Astrocyte (in vitro differentiated cells and primary cell): ENCODE measurements at regions not wholly inside any gene's neighbourhood (a gene's known extent, or its start where the extent isn't known, plus 50 kb on each side); places are given as distances from the start of the nearest gene placed in this dataset.

Experiments
- CTCF ChIP-seq: IDR thresholded peaks from 2 replicates; pipeline ENCODE4 v1.5.1; 2011; ENCODE audit warnings: low read depth, mild to moderate bottlenecking, inconsistent platforms, low read length, moderate library complexity; ENCODE audit not compliant: insufficient read depth
- EZH2 ChIP-seq: IDR thresholded peaks from 2 replicates; pipeline ENCODE4 v1.6.1; 2012; ENCODE audit warnings: mild to moderate bottlenecking, low read length, inconsistent platforms; ENCODE audit not compliant: insufficient read depth

GRCh38 chr1:182164273-182164672 lies 102.8 kb upstream of the ZNF648 start:
- TF ChIP-seq CTCF: no peak
- no peak for TF ChIP-seq EZH2
